GM08714 (cell line): ENCODE measurements at regions not wholly inside any gene's neighbourhood (a gene's known extent, or its start where the extent isn't known, plus 50 kb on each side); places are given as distances from the start of the nearest gene placed in this dataset.

ENCODE experiments used
- H3K4me3 ChIP-seq: fragments of 200-500 bp; sonication (Bioruptor generic); 2 replicates; pipeline ENCODE4 v1.5.1; 2014; ENCODE audit warnings: mild to moderate bottlenecking, low read length, inconsistent platforms
- ZNF274 ChIP-seq: IDR thresholded peaks from 2 replicates; pipeline ENCODE4 v1.6.1; 2012; ENCODE audit warnings: mild to moderate bottlenecking, low read depth, low read length

DNA sequence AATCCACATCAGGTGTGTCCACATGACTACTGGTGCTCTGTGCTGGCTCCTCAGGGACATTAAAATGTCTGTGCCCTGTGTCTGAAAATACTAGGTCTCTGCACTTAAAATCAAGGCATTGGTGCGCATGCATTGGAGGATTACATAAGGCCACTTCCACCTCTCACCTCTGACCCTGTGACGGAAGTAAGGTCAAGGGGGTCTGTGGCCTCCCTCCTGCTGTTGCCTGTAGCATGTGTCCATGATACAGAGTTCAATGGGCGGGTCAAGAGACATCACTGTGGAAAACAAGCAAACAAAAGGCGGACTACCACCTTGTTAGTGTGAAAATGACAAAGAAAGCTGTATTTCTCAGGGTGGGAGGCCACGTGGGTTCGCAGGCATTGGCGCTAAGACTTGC lies 208.6 kb upstream of the PWP1 start:
- no peak for TF ChIP-seq ZNF274
- no peak overlapping the region for H3K4me3 ChIP-seq

DNA sequence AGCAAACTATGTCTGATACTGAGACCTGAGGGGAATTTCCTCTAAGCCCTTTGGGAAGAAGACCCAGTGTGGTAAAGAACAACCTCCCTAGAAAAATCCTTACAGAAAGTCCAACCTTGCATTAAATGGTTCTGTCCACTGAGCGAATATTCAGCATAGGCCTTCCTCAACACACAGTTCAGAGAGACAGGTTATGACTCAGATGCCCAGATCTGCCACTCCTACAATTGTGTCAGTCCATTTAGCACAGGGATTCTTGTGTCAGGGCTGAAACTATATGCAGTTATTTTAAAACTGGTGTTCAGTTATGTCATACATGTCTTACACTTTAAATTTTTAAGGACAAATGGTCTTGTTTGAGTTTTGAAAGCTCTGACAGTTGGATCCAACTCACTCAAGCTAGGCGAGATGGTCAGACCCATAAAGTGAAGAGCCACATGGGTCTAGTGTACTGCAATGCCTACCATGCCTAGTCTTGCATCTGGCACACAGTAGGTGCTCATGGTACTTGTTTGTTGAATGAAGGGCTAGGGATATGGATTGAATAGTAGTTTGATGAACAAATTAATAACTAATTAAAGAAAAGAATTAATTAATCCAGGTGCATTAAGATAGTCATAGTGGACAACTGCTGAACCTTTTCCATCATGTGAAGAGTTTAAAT lies 207.5 kb upstream of the PWP1 start:
- no peak overlapping the region for H3K4me3 ChIP-seq
- no peak for TF ChIP-seq ZNF274

DNA sequence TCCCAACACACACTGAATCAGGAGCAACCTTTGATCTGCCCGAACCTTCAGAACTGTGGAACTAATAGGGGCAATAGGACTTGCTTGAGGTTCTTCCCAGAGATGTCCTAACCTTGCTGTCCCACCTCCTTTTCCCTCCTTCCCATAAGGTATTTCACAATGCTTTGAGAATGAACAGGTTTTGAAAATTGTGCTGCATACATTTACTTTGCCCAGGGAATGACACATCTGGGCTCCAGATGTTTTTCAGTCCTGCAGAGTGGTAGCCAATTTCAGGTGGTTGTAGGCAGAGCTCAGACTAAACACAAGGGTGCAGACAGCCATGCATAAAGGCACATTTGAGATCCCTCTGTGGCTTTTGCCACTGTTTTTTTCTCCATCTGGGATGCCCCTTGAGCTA lies 206.7 kb upstream of the PWP1 start:
- TF ChIP-seq ZNF274 = no peak
- no peak overlapping the region for H3K4me3 ChIP-seq

DNA sequence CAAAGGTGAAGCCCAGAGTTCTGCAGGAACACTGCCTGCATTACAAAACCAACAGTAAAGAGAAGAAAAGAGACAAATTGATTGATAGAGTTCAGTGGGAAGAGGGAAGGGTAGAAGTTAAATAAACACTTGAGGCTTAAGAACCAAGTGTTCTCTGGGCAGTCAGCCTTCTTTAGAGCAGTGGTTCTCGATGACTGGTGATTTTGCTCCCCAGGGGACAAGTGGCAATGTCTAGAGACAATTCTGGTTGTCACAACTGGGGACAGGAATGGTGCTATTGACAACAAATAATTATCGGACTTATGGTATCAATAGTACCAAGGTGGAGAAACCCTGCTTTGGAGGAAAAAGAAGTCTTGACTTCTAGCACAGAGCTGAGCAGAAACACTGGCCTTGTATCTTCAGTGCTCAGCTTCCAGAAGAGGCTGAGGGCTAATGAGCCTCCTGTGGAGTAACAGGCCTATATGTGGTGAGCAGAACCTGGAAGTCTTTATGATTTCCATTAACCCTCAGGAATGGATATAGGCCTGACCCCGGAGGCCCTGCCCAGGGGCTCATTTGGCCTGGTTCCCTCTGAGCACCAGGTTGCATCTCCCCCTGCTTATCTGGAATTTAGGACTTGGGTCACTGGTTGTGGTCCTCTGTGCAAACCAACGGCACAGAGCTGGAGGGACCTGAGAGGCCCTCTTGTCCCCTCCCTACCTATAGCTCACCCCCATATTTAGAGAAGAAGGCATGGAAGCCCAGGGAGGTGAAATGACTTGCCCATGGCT lies 204.6 kb upstream of the PWP1 start:
- H3K4me3 ChIP-seq = no peak overlapping the region
- TF ChIP-seq ZNF274 = no peak

DNA sequence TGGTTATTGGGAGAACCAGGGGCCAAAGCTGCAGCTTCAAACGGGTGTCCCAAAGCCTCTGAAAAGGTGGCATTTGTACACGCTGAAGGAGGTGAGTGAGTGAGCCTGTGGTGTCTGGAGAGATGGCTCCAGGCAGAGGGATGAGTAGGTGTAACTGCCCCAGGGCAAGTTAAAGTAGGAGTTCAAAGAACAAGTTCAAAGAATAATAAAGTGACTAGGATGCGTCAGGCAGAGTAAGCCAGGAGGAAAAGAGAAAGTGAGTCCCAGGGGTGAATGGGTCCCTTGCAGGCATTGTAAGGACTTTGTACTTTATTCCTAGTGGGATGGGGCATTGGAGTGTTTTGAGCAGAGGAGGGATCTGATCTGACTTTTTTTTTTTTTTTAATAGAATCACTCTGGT lies 201.4 kb upstream of the PWP1 start:
- no peak overlapping the region for H3K4me3 ChIP-seq
- no peak for TF ChIP-seq ZNF274

DNA sequence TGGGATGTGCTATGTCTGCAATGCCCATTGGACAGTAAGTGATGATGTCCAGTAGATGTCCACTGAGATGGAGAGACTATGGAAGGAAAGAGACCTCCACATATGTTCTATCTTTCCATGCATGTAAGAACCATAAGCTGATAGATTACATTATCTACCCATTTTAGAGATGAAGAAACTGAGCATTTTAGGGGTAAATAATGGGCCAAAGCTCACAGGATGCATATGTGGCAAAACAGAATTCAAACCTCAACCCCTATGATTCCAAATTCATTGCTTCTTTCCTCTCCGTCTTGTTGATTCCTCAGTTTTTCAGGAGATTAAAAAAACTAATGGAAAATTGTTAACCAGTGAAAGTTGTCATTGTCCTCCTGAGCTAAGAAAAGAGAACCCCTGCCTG lies 200.7 kb upstream of the PWP1 start:
- H3K4me3 ChIP-seq = no peak overlapping the region
- TF ChIP-seq ZNF274 = no peak

DNA sequence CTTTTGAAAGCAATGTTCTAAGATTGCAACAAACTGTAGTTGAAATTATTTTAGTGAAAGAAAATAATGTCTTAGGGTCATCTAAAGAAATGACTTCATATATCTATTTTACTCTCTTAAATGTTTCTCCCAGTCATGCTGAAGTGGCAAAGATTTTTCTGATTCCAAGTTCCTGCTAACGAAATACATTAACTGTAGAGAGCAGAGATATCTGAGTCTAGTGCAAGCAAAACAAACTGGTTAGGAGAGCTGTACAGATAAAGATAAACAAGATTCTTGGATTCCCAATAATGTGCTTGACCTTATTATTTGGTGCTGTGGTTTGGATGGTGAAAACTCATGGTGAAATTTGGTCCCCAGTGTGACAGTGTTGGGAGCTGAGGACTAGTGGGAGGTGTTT lies 199.9 kb upstream of the PWP1 start:
- H3K4me3 ChIP-seq = no peak overlapping the region
- TF ChIP-seq ZNF274 = no peak

DNA sequence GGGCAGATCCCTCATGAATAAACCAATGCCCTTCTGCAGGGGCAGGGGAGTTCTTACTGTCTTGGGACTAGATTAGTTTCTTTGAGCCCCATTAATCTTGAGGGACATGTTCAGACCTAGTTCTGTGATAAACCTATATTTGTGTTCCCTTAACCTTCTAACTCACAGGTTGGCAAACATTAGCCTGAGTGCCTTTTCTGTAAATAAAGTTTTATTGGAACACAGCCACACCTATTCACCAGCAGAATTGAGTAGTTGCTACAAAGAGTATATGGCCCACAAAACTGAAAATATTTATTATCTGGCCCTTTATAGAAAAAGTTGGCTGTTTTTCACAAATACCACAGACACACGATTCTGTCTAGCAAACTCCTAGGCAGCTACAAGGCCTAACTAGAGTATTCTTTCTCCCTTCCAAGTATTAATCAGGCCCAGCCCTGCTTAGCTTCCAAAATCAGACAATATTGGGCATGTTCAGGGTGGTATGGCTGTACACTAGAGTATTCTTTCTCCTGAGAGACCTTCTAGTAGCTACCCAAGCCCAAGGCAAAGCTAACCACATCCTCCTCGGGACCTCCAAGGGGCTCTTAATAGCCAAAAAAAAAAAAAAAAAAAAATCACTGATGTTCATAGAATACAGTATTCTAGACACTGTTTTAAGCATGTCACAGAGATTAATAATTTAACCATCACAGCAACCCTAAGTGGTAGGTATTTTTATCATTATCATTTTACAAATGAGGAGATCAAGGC lies 199.3 kb upstream of the PWP1 start:
- TF ChIP-seq ZNF274 = no peak
- H3K4me3 ChIP-seq = no peak overlapping the region

DNA sequence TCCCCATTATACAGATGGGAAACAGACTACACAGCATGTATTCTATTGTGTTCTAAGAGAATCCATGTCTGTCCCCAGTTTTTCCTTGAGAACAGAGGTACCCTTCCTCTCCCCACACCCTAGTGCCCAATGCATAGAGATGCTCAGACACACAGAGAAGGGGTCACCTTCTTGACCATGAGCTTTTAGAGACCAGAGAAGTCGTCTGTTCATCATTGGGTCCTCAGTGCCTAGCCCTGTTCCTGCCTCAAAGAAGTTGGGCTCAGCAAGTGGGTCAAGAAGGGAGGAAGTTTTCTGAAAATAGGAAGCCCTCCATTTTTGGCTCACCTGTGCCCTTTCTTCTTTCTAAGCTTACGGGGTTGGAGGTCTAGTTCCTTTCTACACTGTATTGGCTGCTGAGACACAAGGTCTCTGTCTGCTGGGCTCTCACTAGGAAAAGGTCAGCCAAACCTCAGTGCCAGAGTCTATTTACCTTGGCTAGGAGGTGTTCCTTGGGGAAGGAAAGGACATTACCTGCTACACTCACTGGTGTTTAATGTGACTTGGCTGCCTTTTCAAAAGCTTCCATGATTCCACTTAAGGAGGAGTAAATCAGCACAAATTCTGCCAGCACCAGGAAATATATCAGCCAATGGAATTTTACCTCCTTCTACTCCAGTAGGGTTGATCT lies 198.5 kb upstream of the PWP1 start:
- no peak for TF ChIP-seq ZNF274
- no peak overlapping the region for H3K4me3 ChIP-seq

DNA sequence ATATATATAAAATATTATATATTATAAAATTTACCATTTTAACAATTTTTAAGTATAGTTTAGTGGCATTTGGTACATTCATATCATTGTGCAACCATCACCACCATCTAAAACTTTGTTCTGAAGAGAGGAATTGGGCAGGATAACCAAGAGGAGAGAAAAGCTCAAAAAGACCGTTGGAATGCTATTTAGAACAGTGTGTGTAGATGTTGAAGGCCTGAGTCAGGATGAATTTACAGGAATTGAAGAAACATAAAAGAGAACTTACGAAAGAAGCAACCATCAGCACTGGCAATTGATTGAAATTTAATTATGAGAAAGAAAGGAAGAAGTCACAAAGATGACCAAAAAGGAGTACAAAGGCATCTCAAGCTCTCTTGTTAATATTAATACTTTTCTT lies 196.9 kb upstream of the PWP1 start:
- no peak for TF ChIP-seq ZNF274
- no peak overlapping the region for H3K4me3 ChIP-seq

DNA sequence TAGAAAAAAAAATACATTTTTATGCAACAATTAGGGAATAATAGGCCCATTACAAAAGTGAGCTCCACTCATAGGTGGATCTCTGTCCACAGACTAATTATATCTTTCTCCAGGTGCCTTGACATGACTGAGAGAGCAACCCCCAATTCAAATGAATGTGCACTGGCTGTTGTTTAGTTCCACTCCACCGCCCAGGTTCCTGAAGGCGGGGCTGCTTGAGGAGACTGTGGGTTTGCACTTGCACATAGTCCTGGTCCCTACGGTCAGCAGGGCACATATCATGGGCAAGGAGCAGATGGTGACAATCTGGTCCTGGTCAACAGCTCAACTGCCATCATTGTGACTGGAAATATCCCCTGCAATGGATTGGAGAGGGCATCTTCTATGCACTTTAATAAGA lies 195.6 kb upstream of the PWP1 start:
- TF ChIP-seq ZNF274 = no peak

DNA sequence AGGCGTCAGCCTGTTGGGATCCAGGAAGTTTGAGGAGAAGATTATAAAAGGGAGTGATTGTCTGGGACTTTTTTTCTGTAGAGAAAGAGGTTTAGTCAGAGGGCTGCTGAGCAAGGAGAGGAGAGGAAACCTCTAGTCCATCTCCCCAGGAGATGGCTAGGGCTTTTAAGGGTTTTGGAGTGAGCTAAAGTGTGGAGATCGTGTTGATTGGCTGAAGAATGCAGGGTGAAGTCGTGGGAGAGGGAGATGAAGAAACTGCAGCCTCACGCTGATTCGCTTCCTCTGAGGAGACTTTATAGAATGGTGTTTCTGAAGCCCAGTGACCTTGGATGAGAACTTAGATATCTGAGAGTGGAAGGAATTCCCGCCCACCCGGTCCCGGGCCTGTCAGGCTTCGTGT lies 193.7 kb upstream of the PWP1 start:
- TF ChIP-seq ZNF274 = no peak
- H3K4me3 ChIP-seq = no peak overlapping the region

More for the DNA sequence above, 195.6 kb upstream of the PWP1 start:
- H3K4me3 ChIP-seq = no peak overlapping the region

DNA sequence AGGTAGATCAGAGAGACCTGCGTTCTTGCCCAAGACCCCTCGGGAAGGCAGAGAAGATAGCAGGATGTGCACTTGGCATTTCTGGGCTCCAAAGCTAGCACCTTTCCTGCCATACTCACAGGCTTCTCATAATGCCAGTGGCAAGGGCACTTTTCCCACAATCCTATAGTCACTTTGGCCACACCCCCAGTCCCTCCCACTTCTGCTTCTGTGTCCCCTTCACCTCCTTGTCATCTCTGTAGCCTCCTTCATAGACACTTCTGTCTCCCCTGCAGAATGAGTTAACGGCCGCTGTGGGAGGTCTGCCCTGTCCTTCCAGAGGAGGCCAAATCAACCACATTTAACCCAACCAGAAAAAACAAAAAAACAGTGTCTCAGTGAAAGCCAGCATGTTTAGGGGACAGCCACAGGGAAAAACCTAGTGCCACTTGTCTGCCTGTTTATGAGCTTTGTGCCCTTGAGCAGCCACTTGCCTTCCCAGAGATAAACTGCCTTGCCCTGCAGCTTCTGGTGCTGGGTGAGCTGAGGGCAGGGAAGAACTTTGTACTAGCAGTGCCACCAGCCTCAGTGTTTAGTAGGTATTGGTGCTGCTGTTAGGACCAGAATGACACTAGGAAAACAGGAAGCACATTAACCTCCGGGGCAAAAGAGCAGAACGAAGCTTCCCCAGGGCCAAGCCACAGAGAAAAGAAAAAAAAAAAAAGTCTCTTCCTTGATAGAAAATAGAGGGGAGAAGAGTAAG lies 193.0 kb upstream of the PWP1 start:
- H3K4me3 ChIP-seq = no peak overlapping the region
- TF ChIP-seq ZNF274 = no peak

DNA sequence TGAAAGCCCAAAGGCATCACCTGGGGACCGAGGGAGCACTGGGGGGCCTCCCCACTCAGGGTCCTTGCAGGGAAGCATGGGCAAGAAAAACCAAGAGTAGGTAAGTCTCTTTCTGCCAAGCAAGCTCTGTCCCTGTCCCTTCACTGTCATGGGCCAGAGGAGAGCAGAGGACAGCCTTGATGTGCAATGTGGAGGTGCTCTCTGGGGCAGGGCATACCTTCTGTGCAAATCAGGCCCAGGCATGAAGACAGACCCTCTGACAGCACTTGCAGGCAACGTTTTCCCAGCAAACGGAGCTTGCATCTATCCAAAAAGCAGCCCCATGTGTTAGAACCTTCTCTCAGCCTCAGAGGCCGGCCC lies 192.5 kb upstream of the PWP1 start:
- TF ChIP-seq ZNF274 = no peak
- no peak overlapping the region for H3K4me3 ChIP-seq
